Activated B cell treated with CpG ODN at 0.5 μM for 24 hours (primary cell): ENCODE measurements at regions not wholly inside any gene's neighbourhood (a gene's known extent, or its start where the extent isn't known, plus 50 kb on each side); places are given as distances from the start of the nearest gene placed in this dataset.

ENCODE experiments used
- ATAC-seq: fragments of 200-7000 bp; cut with Tn5 transposase; one replicate; pipeline ENCODE4 v1.10.0; 2021; ENCODE audit warnings: low read depth, mild to moderate bottlenecking, moderate library complexity
- CTCF ChIA-PET: fragments of 350-600 bp; sonication (Branson Sonifier 250); formaldehyde crosslinking; loops from one replicate; lab custom pipeline; 2021; ENCODE audit warnings: antibody characterized with exemption; lab: Charles Lee
- POLR2A ChIA-PET: fragments of 350-600 bp; sonication (Branson Sonifier 250); formaldehyde crosslinking; loops from one replicate; lab custom pipeline; 2021; ENCODE audit warnings: antibody characterized with exemption; lab: Charles Lee
- DNase-seq: peaks from one replicate; pipeline ENCODE4 v3.0.0; 2022
- H3K27ac Mint-ChIP-seq: one replicate; pipeline ENCODE4 v1.8.0; 2020; ENCODE audit warnings: mixed read lengths
- H3K27me3 Mint-ChIP-seq: one replicate; pipeline ENCODE4 v1.8.0; 2021; ENCODE audit warnings: mixed read lengths
- H3K36me3 Mint-ChIP-seq: one replicate; pipeline ENCODE4 v1.8.0; 2021; ENCODE audit warnings: low read depth, mixed read lengths
- H3K4me1 Mint-ChIP-seq: one replicate; pipeline ENCODE4 v1.8.0; 2021; ENCODE audit warnings: mixed read lengths
- H3K4me3 Mint-ChIP-seq: one replicate; pipeline ENCODE4 v1.8.0; 2020; ENCODE audit warnings: mild to moderate bottlenecking, mixed read lengths
- H3K9me3 Mint-ChIP-seq: one replicate; pipeline ENCODE4 v1.8.0; 2020; ENCODE audit warnings: mixed read lengths
- intact Hi-C: fragments of 100-400 bp; cut with micrococcal nuclease; formaldehyde crosslinking; loops from one replicate; pipeline ENCODE4 v1.15.1; 2024
- TF ChIP-seq, protein P1 (sequence below): fragments of 200-600 bp; IDR thresholded peaks from one replicate; pipeline ENCODE4 v1.8.0; 2022; ENCODE audit warnings: antibody characterized with exemption, mild to moderate bottlenecking

GRCh38 chr4:178457286-178457685 lies 1015.0 kb upstream of the AGA start:
- Mint-ChIP-seq H3K27ac (no peak overlapping the region), H3K4me1 (no peaks in the 10 kb centered on the region), H3K36me3 (no peaks in the 10 kb centered on the region), H3K27me3 (no peaks in the 10 kb centered on the region), H3K4me3 (no peak overlapping the region), H3K9me3 (peaks cover 7% of the 10 kb centered on the region)
- ATAC-seq: no peak
- ChIA-PET POLR2A (no interaction called here), CTCF (no interaction called here)
- TF ChIP-seq, protein P1, sequence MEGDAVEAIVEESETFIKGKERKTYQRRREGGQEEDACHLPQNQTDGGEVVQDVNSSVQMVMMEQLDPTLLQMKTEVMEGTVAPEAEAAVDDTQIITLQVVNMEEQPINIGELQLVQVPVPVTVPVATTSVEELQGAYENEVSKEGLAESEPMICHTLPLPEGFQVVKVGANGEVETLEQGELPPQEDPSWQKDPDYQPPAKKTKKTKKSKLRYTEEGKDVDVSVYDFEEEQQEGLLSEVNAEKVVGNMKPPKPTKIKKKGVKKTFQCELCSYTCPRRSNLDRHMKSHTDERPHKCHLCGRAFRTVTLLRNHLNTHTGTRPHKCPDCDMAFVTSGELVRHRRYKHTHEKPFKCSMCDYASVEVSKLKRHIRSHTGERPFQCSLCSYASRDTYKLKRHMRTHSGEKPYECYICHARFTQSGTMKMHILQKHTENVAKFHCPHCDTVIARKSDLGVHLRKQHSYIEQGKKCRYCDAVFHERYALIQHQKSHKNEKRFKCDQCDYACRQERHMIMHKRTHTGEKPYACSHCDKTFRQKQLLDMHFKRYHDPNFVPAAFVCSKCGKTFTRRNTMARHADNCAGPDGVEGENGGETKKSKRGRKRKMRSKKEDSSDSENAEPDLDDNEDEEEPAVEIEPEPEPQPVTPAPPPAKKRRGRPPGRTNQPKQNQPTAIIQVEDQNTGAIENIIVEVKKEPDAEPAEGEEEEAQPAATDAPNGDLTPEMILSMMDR: no peak
- no peak for DNase-seq
- intact Hi-C loops: no loop called here

DNA sequence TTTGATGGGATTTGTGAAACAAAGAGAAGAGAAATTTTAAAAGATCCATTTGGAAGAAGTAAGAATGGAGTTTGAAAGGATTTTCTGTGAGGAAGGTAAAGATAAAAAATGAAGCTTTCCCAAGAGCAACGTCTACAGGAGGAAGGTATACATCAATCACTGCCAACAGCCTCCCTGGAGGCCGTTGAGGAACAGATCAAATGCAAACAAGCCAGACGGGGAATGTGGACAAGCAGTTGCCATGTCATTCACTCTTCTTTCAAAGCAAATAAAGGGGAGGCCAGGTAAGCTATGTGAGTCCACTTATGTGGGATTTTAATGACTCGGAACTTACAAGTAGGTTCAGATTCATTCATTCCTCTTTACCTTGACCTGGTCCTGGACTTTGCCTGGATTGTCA lies 1020.5 kb upstream of the AGA start:
- no peaks in the 10 kb centered on the region for H3K36me3 Mint-ChIP-seq
- POLR2A ChIA-PET: no interaction called here
- TF ChIP-seq, protein P1: no peak
- H3K4me3 Mint-ChIP-seq: no peak overlapping the region
- H3K4me1 Mint-ChIP-seq: no peaks in the 10 kb centered on the region
- intact Hi-C loops: no loop called here
- H3K27ac Mint-ChIP-seq: no peak overlapping the region
- DNase-seq: no peak
- peaks cover 4% of the 10 kb centered on the region for H3K9me3 Mint-ChIP-seq
- ATAC-seq: no peak
- no peaks in the 10 kb centered on the region for H3K27me3 Mint-ChIP-seq
- CTCF ChIA-PET: no interaction called here

DNA sequence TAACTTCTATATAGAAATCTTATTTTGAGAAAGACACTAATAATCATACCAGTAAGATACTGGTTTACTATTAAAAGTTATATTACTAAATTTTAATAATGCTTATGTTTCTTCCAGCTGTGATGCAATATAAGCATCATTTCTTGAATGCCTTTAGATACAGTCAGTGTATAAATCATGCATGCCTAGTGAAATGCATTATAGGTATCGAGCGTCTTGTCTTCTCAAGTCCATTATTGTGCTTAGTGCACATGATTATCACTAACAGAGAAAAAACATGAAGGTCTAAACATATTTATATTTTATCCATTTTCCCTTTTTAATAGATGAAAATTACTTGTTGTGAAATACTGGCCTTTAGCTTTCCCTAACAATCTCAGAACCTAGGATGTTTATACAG lies 1021.5 kb upstream of the AGA start:
- ChIA-PET POLR2A (no interaction called here), CTCF (no interaction called here)
- no peak overlapping the region for H3K27ac Mint-ChIP-seq
- H3K4me3 Mint-ChIP-seq: no peak overlapping the region
- peaks cover 6% of the 10 kb centered on the region for H3K9me3 Mint-ChIP-seq
- no peaks in the 10 kb centered on the region for H3K36me3 Mint-ChIP-seq
- no peaks in the 10 kb centered on the region for H3K27me3 Mint-ChIP-seq
- intact Hi-C loops: no loop called here
- DNase-seq: no peak
- no peaks in the 10 kb centered on the region for H3K4me1 Mint-ChIP-seq
- no peak for ATAC-seq
- TF ChIP-seq, protein P1: no peak

DNA sequence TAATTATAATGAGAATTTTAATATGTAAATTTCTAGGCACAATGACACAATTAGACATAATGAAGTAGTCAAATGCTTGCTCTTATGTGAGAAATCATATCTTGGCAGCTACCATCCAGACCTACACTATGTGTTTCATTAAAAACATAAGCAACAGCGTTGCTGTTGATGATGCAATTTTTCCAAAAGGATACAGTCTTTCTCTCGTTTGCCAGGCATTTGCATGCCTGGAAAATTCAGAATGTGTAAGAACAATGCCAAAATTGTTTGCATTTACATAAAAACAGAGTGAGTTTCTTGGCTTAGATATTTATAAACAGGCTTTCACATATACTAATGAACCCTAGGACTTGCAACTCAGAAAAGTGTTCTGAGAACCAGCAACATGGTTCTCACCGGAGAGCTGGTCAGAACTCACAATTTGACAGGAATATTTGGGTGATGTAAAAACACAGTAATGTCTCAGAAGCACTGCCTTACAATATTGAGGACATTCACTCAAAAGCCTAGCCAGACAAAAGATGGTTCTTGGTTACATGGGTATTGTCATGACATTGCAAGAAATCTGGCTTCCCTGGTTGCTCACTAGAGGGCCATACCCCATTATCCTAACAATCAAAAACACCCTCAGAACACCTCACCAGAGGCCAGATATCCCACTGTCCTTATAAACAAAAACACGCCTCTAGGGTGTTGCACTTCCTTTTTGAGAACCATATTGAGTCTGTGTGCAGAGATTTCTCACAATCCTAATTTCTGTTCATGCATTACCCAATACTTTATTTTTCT lies 1029.0 kb upstream of the AGA start:
- Mint-ChIP-seq H3K4me3 (no peak overlapping the region), H3K36me3 (no peaks in the 10 kb centered on the region), H3K4me1 (no peaks in the 10 kb centered on the region), H3K27ac (no peak overlapping the region), H3K27me3 (no peaks in the 10 kb centered on the region), H3K9me3 (peaks cover 9% of the 10 kb centered on the region)
- ATAC-seq (no peak), DNase-seq (no peak)
- POLR2A ChIA-PET: no interaction called here
- CTCF ChIA-PET: no interaction called here
- intact Hi-C loops: no loop called here
- TF ChIP-seq, protein P1: no peak

DNA sequence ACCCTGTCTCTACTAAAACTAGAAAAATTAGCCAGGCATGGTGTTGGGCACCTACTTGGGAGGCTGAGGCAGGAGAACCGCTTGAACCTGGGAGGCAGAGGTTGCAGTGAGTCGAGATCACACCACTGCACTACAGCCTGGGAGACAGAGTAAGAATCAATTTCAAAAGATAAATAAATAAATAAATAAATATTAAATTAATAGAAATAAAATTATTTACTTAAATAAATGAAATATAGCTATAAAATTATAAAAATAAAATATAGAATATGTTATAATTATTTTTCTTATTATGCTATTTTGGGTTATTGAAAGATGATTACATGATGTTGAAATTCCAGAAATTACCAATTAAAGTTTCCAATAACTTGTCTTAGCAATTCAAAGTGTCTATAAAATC lies 1029.8 kb upstream of the AGA start:
- H3K36me3 Mint-ChIP-seq: no peaks in the 10 kb centered on the region
- TF ChIP-seq, protein P1: no peak

More for the DNA sequence above, 1029.8 kb upstream of the AGA start:
- ChIA-PET CTCF (no interaction called here), POLR2A (no interaction called here)
- ATAC-seq (no peak), DNase-seq (no peak)
- Mint-ChIP-seq H3K4me1 (no peaks in the 10 kb centered on the region), H3K9me3 (peaks cover 8% of the 10 kb centered on the region), H3K27me3 (no peaks in the 10 kb centered on the region), H3K4me3 (no peak overlapping the region), H3K27ac (no peak overlapping the region)
- intact Hi-C loops: no loop called here
